ENCODE measurements at regions not wholly inside any gene's neighbourhood (a gene's known extent, or its start where the extent isn't known, plus 50 kb on each side); places are given as distances from the start of the nearest gene placed in this dataset.
"Not testable (repeated sequence)": the region's sequence is repeated elsewhere in the genome, so short reads cannot be mapped to it uniquely, and the experiment has no call there.

GRCh38 chr2:147603447-147603846 is 241.4 kb upstream of the ACVR2A start:
- intact Hi-C loops (cut with DNase I): no loop called here
- WGBS, 2 donors: 95 to 100% methylated on average over 1 of the region's 1 CpG

GRCh38 chr2:147600646-147601045 is 244.2 kb upstream of the ACVR2A start:
- whole genome bisulfite sequencing, 2 donors: 49 to 63% methylated on average over 5 of the region's 5 CpGs
- intact Hi-C loops (cut with DNase I): no loop called here
- Histone ChIP-seq H3K36me3 (no peaks in the 10 kb centered on the region), H3K27me3 (no peaks in the 10 kb centered on the region), H3K27ac (no peak overlapping the region), H3K4me1 (no peaks in the 10 kb centered on the region), H3K9me3 (no peaks in the 10 kb centered on the region), H3K4me3 (replicated peaks in 1 of 3) (no peak overlapping the region)
- TF ChIP-seq CTCF (IDR thresholded peaks at IDR 0.05): no peak
- no peak for TF ChIP-seq POLR2A (IDR thresholded peaks at IDR 0.05)
- DNase-seq: no peak

More at GRCh38 chr2:147603447-147603846, 241.4 kb upstream of the ACVR2A start:
- Histone ChIP-seq H3K9me3 (no peaks in the 10 kb centered on the region), H3K27ac (no peak overlapping the region), H3K4me3 (replicated peaks in 1 of 3) (no peak overlapping the region), H3K4me1 (no peaks in the 10 kb centered on the region), H3K36me3 (no peaks in the 10 kb centered on the region), H3K27me3 (no peaks in the 10 kb centered on the region)
- TF ChIP-seq POLR2A (IDR thresholded peaks at IDR 0.05): no peak
- no peak for TF ChIP-seq CTCF (IDR thresholded peaks at IDR 0.05)
- DNase-seq: no peak

- peak in 1 of 2 donors; percentile 13 for DNase-seq
- no peaks in the 10 kb centered on the region for H3K9me3 ChIP-seq
- no peak overlapping the region for H3K27ac ChIP-seq
Observed at GRCh38 chr2:147600223-147600622, 244.6 kb upstream of the ACVR2A start.

GRCh38 chr2:147595200-147595599 is 249.6 kb upstream of the ACVR2A start:
- H3K36me3 ChIP-seq: no peaks in the 10 kb centered on the region
- H3K4me3 ChIP-seq (replicated peaks in 1 of 3): no peak overlapping the region
- DNase-seq: peak in 1 of 2 donors; percentile 10
- H3K9me3 ChIP-seq: no peaks in the 10 kb centered on the region
- 70 to 80% methylated on average over 4 of the region's 4 CpGs for WGBS, 2 donors
- no peaks in the 10 kb centered on the region for H3K27me3 ChIP-seq
- TF ChIP-seq POLR2A (IDR thresholded peaks at IDR 0.05) (no peak), CTCF (IDR thresholded peaks at IDR 0.05) (no peak)
- intact Hi-C loops (cut with DNase I): no loop called here
- H3K4me1 ChIP-seq: no peaks in the 10 kb centered on the region
- H3K27ac ChIP-seq: no peak overlapping the region

More at GRCh38 chr2:147600223-147600622, 244.6 kb upstream of the ACVR2A start:
- Histone ChIP-seq H3K27me3 (no peaks in the 10 kb centered on the region), H3K4me1 (no peaks in the 10 kb centered on the region), H3K4me3 (replicated peaks in 1 of 3) (no peak overlapping the region), H3K36me3 (no peaks in the 10 kb centered on the region)
- TF ChIP-seq POLR2A (IDR thresholded peaks at IDR 0.05) (no peak), CTCF (IDR thresholded peaks at IDR 0.05) (no peak)
- intact Hi-C loops (cut with DNase I): no loop called here
- WGBS, 2 donors: 45 to 65% methylated on average over 7 of the region's 7 CpGs

GRCh38 chr2:147594038-147594437 is 250.8 kb upstream of the ACVR2A start:
- intact Hi-C loops (cut with DNase I): no loop called here
- DNase-seq: no peak
- no peaks in the 10 kb centered on the region for H3K36me3 ChIP-seq
- H3K4me1 ChIP-seq: no peaks in the 10 kb centered on the region
- H3K4me3 ChIP-seq (replicated peaks in 1 of 3): no peak overlapping the region
- H3K9me3 ChIP-seq: no peaks in the 10 kb centered on the region
- no peak overlapping the region for H3K27ac ChIP-seq
- H3K27me3 ChIP-seq: no peaks in the 10 kb centered on the region
- TF ChIP-seq POLR2A (IDR thresholded peaks at IDR 0.05): no peak
- no peak for TF ChIP-seq CTCF (IDR thresholded peaks at IDR 0.05)
- WGBS, 2 donors: 75 to 83% methylated on average over 3 of the region's 3 CpGs

- H3K9me3 ChIP-seq; DNase-seq; H3K36me3 ChIP-seq; H3K27ac ChIP-seq; intact Hi-C loops (cut with DNase I); H3K4me1 ChIP-seq; H3K27me3 ChIP-seq; H3K4me3 ChIP-seq (replicated peaks in 1 of 3): not testable (repeated sequence)
- 97 to 98% methylated on average over 2 of the region's 2 CpGs for WGBS, 2 donors
Observed at GRCh38 chr2:147592784-147593183, 252.0 kb upstream of the ACVR2A start.
